Activated naive CD8-positive, alpha-beta T cell treated with anti-CD3 and anti-CD28 coated beads, Interleukin-2, amount 50 U/mL, for 24 hours (primary cell): ENCODE measurements at regions not wholly inside any gene's neighbourhood (a gene's known extent, or its start where the extent isn't known, plus 50 kb on each side); places are given as distances from the start of the nearest gene placed in this dataset.
"Not testable (repeated sequence)": the region's sequence is repeated elsewhere in the genome, so short reads cannot be mapped to it uniquely, and the experiment has no call there.

ENCODE experiments used
- ATAC-seq: fragments of 150-1000 bp; cut with Tn5 transposase; one replicate; pipeline ENCODE4 v1.10.0; 2021
- DNase-seq: peaks from one replicate; pipeline ENCODE4 v3.0.0; 2021
- H3K27ac Mint-ChIP-seq: one replicate; pipeline ENCODE4 v1.8.0; 2021; ENCODE audit warnings: mild to moderate bottlenecking, mixed read lengths
- H3K27me3 Mint-ChIP-seq: one replicate; pipeline ENCODE4 v1.8.0; 2021; ENCODE audit warnings: mixed read lengths
- H3K36me3 Mint-ChIP-seq: one replicate; pipeline ENCODE4 v1.8.0; 2021; ENCODE audit warnings: low read depth, mixed read lengths
- H3K4me1 Mint-ChIP-seq: one replicate; pipeline ENCODE4 v1.8.0; 2021; ENCODE audit warnings: mixed read lengths
- H3K4me3 Mint-ChIP-seq: one replicate; pipeline ENCODE4 v1.8.0; 2021; ENCODE audit warnings: mild to moderate bottlenecking, moderate library complexity, mixed read lengths
- H3K9me3 Mint-ChIP-seq: one replicate; pipeline ENCODE4 v1.8.0; 2021; ENCODE audit warnings: mixed read lengths

- not testable (repeated sequence) for H3K9me3 Mint-ChIP-seq, H3K4me3 Mint-ChIP-seq, DNase-seq, H3K27me3 Mint-ChIP-seq, H3K4me1 Mint-ChIP-seq, ATAC-seq, H3K27ac Mint-ChIP-seq, H3K36me3 Mint-ChIP-seq
These were observed 193.6 kb upstream of the ATP10A start for GRCh38 chr15:26056766-26057165.

- no peak overlapping the region for H3K4me3 Mint-ChIP-seq
- DNase-seq (no peak), ATAC-seq (no peak)
- no peaks in the 10 kb centered on the region for H3K9me3 Mint-ChIP-seq
- H3K4me1 Mint-ChIP-seq = no peaks in the 10 kb centered on the region
- H3K27ac Mint-ChIP-seq = no peak overlapping the region
- peaks cover 7% of the 10 kb centered on the region for H3K27me3 Mint-ChIP-seq
- no peaks in the 10 kb centered on the region for H3K36me3 Mint-ChIP-seq
These were observed 188.9 kb upstream of the ATP10A start for GRCh38 chr15:26051761-26052675.

- no peak for ATAC-seq
- no peak for DNase-seq
- Mint-ChIP-seq H3K9me3 (no peaks in the 10 kb centered on the region), H3K36me3 (no peaks in the 10 kb centered on the region), H3K27me3 (peaks cover 11% of the 10 kb centered on the region), H3K27ac (no peak overlapping the region), H3K4me1 (no peaks in the 10 kb centered on the region), H3K4me3 (no peak overlapping the region)
These were observed 187.9 kb upstream of the ATP10A start for GRCh38 chr15:26050984-26051383.

GRCh38 chr15:26049900-26050657 is 187.0 kb upstream of the ATP10A start:
- Mint-ChIP-seq H3K4me3 (no peak overlapping the region), H3K4me1 (no peaks in the 10 kb centered on the region)
- DNase-seq = no peak

DNA sequence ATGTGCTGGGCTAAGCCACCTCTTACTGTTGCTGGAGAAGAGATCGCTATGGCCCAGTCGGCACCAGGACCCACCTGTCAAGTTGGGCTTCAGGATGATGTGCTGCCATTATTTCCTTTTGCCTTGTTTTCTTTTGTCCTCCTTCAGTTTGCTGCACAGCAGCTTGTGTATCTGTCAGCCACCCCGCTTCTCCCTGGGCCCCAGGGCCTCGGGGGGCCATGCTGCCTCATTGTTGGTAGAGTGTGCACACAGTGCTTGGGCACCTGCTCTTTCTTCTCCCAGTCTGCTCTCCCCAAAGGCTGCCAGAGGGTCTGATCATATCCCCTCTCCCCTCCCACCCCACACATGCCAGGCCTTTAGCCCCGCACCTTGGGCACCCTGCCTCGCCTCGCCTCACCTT is 185.5 kb upstream of the ATP10A start:
- Mint-ChIP-seq H3K4me3 (no peak overlapping the region), H3K4me1 (no peaks in the 10 kb centered on the region), H3K27me3 (peaks cover 16% of the 10 kb centered on the region), H3K9me3 (no peaks in the 10 kb centered on the region), H3K36me3 (no peaks in the 10 kb centered on the region), H3K27ac (no peak overlapping the region)
- ATAC-seq = no peak
- DNase-seq = no peak

More at GRCh38 chr15:26049900-26050657, 187.0 kb upstream of the ATP10A start:
- peaks cover 11% of the 10 kb centered on the region for H3K27me3 Mint-ChIP-seq
- no peak overlapping the region for H3K27ac Mint-ChIP-seq
- H3K36me3 Mint-ChIP-seq = no peaks in the 10 kb centered on the region
- no peak for ATAC-seq
- no peaks in the 10 kb centered on the region for H3K9me3 Mint-ChIP-seq

DNA sequence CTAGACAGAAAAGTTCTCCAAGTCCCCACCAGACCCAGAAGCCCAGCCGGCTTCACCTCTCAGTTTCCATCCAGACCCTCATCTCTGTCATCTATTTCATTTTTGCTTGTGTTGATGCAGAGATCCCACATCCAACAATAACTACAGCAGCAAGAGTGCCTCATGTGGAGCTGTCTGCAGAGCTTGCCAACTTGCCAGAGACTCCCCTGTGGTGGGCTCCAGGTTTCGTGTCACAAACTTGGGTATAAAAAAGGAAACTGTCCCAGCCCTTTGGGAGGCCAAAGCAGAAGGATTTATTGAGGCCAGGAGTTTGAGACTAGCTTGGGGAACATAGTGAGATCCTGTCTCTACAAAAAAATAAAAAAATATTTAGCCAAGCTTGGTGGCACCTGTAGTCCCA is 182.4 kb upstream of the ATP10A start:
- Mint-ChIP-seq H3K9me3 (no peaks in the 10 kb centered on the region), H3K27me3 (peaks cover 30% of the 10 kb centered on the region), H3K36me3 (no peaks in the 10 kb centered on the region), H3K4me3 (no peak overlapping the region), H3K4me1 (no peaks in the 10 kb centered on the region), H3K27ac (no peak overlapping the region)
- ATAC-seq (no peak), DNase-seq (no peak)

GRCh38 chr15:26043018-26043417 is 179.9 kb upstream of the ATP10A start:
- no peaks in the 10 kb centered on the region for H3K9me3 Mint-ChIP-seq
- ATAC-seq (no peak), DNase-seq (no peak)
- H3K4me3 Mint-ChIP-seq = no peak overlapping the region
- H3K36me3 Mint-ChIP-seq = no peaks in the 10 kb centered on the region
- H3K4me1 Mint-ChIP-seq = no peaks in the 10 kb centered on the region
- H3K27ac Mint-ChIP-seq = no peak overlapping the region
- peaks cover 36% of the 10 kb centered on the region for H3K27me3 Mint-ChIP-seq

DNA sequence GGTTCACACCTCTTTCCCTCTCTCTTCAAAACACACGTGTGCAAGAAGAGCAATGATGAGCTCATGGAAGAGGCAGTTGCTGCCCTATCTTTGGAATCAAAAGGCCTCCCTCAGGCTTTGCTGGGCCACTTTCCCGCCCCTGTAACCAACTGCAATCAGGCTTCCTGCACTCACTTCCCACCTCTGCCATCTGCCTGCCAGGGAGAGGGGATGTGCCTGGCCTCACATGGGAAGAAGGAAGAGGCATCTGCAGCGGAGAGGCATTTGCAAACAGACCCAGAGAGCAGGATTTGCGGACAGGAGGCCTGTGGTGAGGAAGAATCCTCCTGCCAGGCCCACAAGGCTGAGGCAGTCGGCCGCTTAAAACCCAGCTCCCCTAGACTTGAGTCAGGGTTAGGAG is 175.6 kb upstream of the ATP10A start:
- H3K4me3 Mint-ChIP-seq = no peak overlapping the region
- ATAC-seq (no peak), DNase-seq (no peak)
- H3K36me3 Mint-ChIP-seq = no peaks in the 10 kb centered on the region
- H3K9me3 Mint-ChIP-seq = no peaks in the 10 kb centered on the region
- H3K27ac Mint-ChIP-seq = no peak overlapping the region
- peaks cover 31% of the 10 kb centered on the region for H3K27me3 Mint-ChIP-seq
- H3K4me1 Mint-ChIP-seq = no peaks in the 10 kb centered on the region

DNA sequence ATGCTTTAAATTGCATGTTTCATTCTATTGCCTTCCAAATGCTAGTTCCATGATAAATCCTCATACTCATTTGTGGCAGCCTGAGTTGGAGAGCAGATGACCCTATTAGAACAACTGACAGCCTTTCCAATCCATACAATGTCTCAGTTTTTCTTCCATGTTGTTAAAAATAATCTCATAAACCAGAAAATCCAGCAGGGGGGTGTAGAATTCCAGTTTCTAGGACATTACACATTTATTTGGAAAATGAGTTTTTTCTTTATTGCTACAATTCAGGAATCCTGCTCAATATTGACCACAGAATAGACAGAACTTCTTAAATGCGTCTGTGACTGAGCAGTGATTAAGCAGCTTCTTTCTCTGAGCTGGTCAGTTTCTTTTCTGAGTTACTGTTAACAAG is 174.2 kb upstream of the ATP10A start:
- no peak overlapping the region for H3K27ac Mint-ChIP-seq

DNA sequence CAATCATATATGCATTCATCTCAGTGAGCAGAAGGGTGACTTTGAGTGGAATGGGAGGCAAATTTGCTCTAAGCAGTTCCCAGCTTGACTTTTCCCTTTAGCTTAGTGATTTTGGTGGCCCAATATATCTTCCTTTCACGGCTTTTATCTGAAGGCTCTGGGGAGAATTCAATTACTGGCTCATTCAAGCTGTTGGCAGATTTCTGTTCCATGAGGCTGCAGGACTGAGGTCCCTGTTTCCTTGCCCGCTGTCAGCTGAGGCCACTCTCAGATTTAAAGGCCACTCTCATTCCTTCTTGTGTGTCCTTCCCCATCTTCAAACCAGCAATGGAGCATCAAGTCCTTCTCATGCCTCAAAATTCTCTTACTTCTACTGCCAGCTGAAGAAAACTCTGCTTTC is 170.4 kb upstream of the ATP10A start:
- Mint-ChIP-seq H3K4me1 (no peaks in the 10 kb centered on the region), H3K27me3 (peaks cover 6% of the 10 kb centered on the region), H3K27ac (no peak overlapping the region), H3K9me3 (no peaks in the 10 kb centered on the region), H3K4me3 (no peak overlapping the region), H3K36me3 (no peaks in the 10 kb centered on the region)
- no peak for DNase-seq
- no peak for ATAC-seq

More for the DNA sequence above, 174.2 kb upstream of the ATP10A start:
- ATAC-seq (no peak), DNase-seq (no peak)
- Mint-ChIP-seq H3K4me1 (no peaks in the 10 kb centered on the region), H3K4me3 (no peak overlapping the region), H3K9me3 (no peaks in the 10 kb centered on the region), H3K27me3 (peaks cover 24% of the 10 kb centered on the region), H3K36me3 (no peaks in the 10 kb centered on the region)

- no peak for DNase-seq
- Mint-ChIP-seq H3K27ac (no peak overlapping the region), H3K4me3 (no peak overlapping the region)
These were observed 169.2 kb upstream of the ATP10A start for GRCh38 chr15:26032162-26032846.

DNA sequence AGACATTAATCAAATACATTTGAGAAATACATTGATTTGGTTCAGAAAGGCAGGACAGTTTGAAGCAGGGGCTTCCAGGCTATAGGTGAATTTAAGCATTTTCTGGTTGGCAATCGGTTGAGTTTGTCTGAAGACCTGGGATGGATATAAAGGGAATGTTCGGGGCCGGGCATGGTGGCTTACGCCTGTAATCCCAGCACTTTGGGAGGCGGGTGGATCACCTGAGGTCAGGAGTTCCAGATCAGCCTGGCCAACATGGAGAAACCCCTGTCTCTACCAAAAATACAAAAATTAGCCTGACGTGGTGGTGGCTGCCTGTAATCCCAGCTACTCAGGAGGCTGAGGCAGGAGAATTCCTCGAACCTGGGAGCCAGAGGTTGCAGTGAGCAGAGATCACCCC is 166.5 kb upstream of the ATP10A start:
- not testable (repeated sequence) for DNase-seq, H3K4me1 Mint-ChIP-seq, ATAC-seq, H3K4me3 Mint-ChIP-seq, H3K27me3 Mint-ChIP-seq, H3K9me3 Mint-ChIP-seq, H3K36me3 Mint-ChIP-seq, H3K27ac Mint-ChIP-seq

More at GRCh38 chr15:26032162-26032846, 169.2 kb upstream of the ATP10A start:
- H3K27me3 Mint-ChIP-seq = peaks cover 6% of the 10 kb centered on the region
- no peaks in the 10 kb centered on the region for H3K9me3 Mint-ChIP-seq
- ATAC-seq = no peak
- no peaks in the 10 kb centered on the region for H3K4me1 Mint-ChIP-seq
- H3K36me3 Mint-ChIP-seq = no peaks in the 10 kb centered on the region

GRCh38 chr15:26029146-26029545 is 166.0 kb upstream of the ATP10A start:
- ATAC-seq = no peak
- Mint-ChIP-seq H3K4me3 (no peak overlapping the region), H3K36me3 (no peaks in the 10 kb centered on the region), H3K9me3 (no peaks in the 10 kb centered on the region), H3K4me1 (no peaks in the 10 kb centered on the region), H3K27ac (no peak overlapping the region), H3K27me3 (peaks cover 4% of the 10 kb centered on the region)
- DNase-seq = no peak

DNA sequence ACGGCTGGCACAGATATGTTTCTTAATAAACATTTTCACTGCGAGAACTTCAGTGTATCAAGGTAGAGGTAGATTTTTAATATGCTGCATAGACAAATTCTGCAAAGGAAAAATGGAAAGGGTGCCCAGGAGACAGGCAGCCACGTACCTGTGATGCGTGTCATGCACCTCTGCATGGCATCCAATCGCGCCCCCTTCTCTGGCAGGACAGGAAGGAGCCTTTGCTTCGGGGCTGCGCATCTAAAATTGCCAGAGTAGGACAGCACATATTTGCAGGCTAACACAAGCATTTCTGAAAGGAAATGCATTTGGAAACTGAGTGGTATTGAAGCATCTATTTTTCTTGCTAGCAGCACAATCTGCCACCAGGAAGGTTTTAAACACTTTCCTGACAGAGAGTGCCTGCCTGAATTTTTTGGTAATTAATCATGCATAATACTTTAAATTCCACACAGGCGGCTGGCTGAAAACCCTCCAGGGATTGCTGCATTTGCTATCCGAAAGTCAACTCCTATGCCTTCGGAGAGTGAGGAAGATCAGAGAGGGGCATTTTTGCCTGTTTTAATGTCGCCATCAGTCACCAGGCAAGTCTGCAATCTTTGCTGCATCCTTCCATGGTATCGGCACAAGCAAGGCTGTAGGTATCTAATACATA is 165.1 kb upstream of the ATP10A start:
- peaks cover 4% of the 10 kb centered on the region for H3K27me3 Mint-ChIP-seq
- DNase-seq (no peak), ATAC-seq (no peak)
- no peaks in the 10 kb centered on the region for H3K36me3 Mint-ChIP-seq
- H3K27ac Mint-ChIP-seq = no peak overlapping the region
- H3K9me3 Mint-ChIP-seq = no peaks in the 10 kb centered on the region
- no peaks in the 10 kb centered on the region for H3K4me1 Mint-ChIP-seq
- no peak overlapping the region for H3K4me3 Mint-ChIP-seq
